Adipocyte (in vitro differentiated cells): ENCODE measurements at regions not wholly inside any gene's neighbourhood (a gene's known extent, or its start where the extent isn't known, plus 50 kb on each side); places are given as distances from the start of the nearest gene placed in this dataset.

Source experiments
- DNase-seq: peaks from one replicate; pipeline ENCODE4 v3.0.0-alpha.2; 2015; ENCODE audit warnings: low read depth
- H3K27me3 ChIP-seq: replicated peaks from 2 replicates; pipeline ENCODE4 v1.7.0; 2013; ENCODE audit warnings: mild to moderate bottlenecking, low read length, moderate library complexity; ENCODE audit not compliant: control insufficient read depth, insufficient read depth
- H3K36me3 ChIP-seq: 2 replicates; pipeline ENCODE4 v1.7.0; 2013; ENCODE audit warnings: low read length, mild to moderate bottlenecking, moderate library complexity; ENCODE audit not compliant: control insufficient read depth, insufficient read depth, severe bottlenecking
- H3K4me1 ChIP-seq: 2 replicates; pipeline ENCODE4 v1.7.0; 2013; ENCODE audit warnings: mild to moderate bottlenecking, low read length, moderate library complexity; ENCODE audit not compliant: control insufficient read depth, insufficient read depth
- H3K4me3 ChIP-seq: 2 replicates; pipeline ENCODE4 v1.7.0; 2013; ENCODE audit warnings: mild to moderate bottlenecking, low read length, moderate library complexity
- H3K9ac ChIP-seq: 2 replicates; pipeline ENCODE4 v1.7.0; 2013; ENCODE audit warnings: mild to moderate bottlenecking, low read length, moderate library complexity
- H3K9me3 ChIP-seq: 2 replicates; pipeline ENCODE4 v1.7.0; 2013; ENCODE audit warnings: mild to moderate bottlenecking, low read length, moderate library complexity; ENCODE audit not compliant: control insufficient read depth

GRCh38 chr1:73770109-73770905 is 427.7 kb downstream of the LRRIQ3 start:
- Histone ChIP-seq H3K36me3 (no peaks in the 10 kb centered on the region), H3K4me3 (no peak overlapping the region), H3K9ac (no peak overlapping the region), H3K9me3 (no peaks in the 10 kb centered on the region), H3K27me3 (no peaks in the 10 kb centered on the region), H3K4me1 (no peaks in the 10 kb centered on the region)
- DNase-seq, result no peak

GRCh38 chr1:73766786-73767348 is 431.1 kb downstream of the LRRIQ3 start:
- Histone ChIP-seq H3K9me3 (no peaks in the 10 kb centered on the region), H3K4me3 (no peak overlapping the region), H3K27me3 (no peaks in the 10 kb centered on the region), H3K9ac (no peak overlapping the region), H3K36me3 (no peaks in the 10 kb centered on the region), H3K4me1 (no peaks in the 10 kb centered on the region)
- DNase-seq, result no peak

- H3K4me3 ChIP-seq, result no peak overlapping the region
- H3K9ac ChIP-seq, result no peak overlapping the region
- no peaks in the 10 kb centered on the region for H3K27me3 ChIP-seq
- H3K36me3 ChIP-seq, result no peaks in the 10 kb centered on the region
- no peak for DNase-seq
- H3K4me1 ChIP-seq, result no peaks in the 10 kb centered on the region
- no peaks in the 10 kb centered on the region for H3K9me3 ChIP-seq
Observed at GRCh38 chr1:73765551-73766233, 432.3 kb downstream of the LRRIQ3 start.

- Histone ChIP-seq H3K27me3 (no peaks in the 10 kb centered on the region), H3K9ac (no peak overlapping the region), H3K36me3 (no peaks in the 10 kb centered on the region), H3K4me3 (no peak overlapping the region), H3K4me1 (no peaks in the 10 kb centered on the region), H3K9me3 (no peaks in the 10 kb centered on the region)
- DNase-seq, result no peak
Observed at GRCh38 chr1:73761559-73761958, 436.4 kb downstream of the LRRIQ3 start.

GRCh38 chr1:73759011-73759410 is 439.0 kb downstream of the LRRIQ3 start:
- H3K4me1 ChIP-seq, result no peaks in the 10 kb centered on the region

GRCh38 chr1:73756817-73757216 is 441.2 kb downstream of the LRRIQ3 start:
- H3K4me3 ChIP-seq, result no peak overlapping the region
- no peak for DNase-seq
- no peaks in the 10 kb centered on the region for H3K9me3 ChIP-seq
- H3K9ac ChIP-seq, result no peak overlapping the region
- no peaks in the 10 kb centered on the region for H3K4me1 ChIP-seq
- H3K36me3 ChIP-seq, result no peaks in the 10 kb centered on the region
- H3K27me3 ChIP-seq, result no peaks in the 10 kb centered on the region

More at GRCh38 chr1:73759011-73759410, 439.0 kb downstream of the LRRIQ3 start:
- H3K9me3 ChIP-seq, result no peaks in the 10 kb centered on the region
- no peak for DNase-seq
- no peaks in the 10 kb centered on the region for H3K27me3 ChIP-seq
- H3K9ac ChIP-seq, result no peak overlapping the region
- H3K4me3 ChIP-seq, result no peak overlapping the region
- no peaks in the 10 kb centered on the region for H3K36me3 ChIP-seq

GRCh38 chr1:73755649-73756048 is 442.3 kb downstream of the LRRIQ3 start:
- no peak overlapping the region for H3K4me3 ChIP-seq
- no peaks in the 10 kb centered on the region for H3K36me3 ChIP-seq
- H3K27me3 ChIP-seq, result no peaks in the 10 kb centered on the region
- no peaks in the 10 kb centered on the region for H3K9me3 ChIP-seq
- no peaks in the 10 kb centered on the region for H3K4me1 ChIP-seq
- no peak overlapping the region for H3K9ac ChIP-seq
- DNase-seq, result no peak

GRCh38 chr1:73749996-73750395 is 448.0 kb downstream of the LRRIQ3 start:
- H3K9me3 ChIP-seq, result peaks cover 17% of the 10 kb centered on the region
- no peaks in the 10 kb centered on the region for H3K27me3 ChIP-seq
- no peak overlapping the region for H3K4me3 ChIP-seq
- H3K36me3 ChIP-seq, result no peaks in the 10 kb centered on the region
- no peaks in the 10 kb centered on the region for H3K4me1 ChIP-seq
- no peak overlapping the region for H3K9ac ChIP-seq
- DNase-seq, result no peak

- no peaks in the 10 kb centered on the region for H3K36me3 ChIP-seq
- no peaks in the 10 kb centered on the region for H3K4me1 ChIP-seq
- no peak for DNase-seq
- H3K9ac ChIP-seq, result no peak overlapping the region
- peaks cover 32% of the 10 kb centered on the region for H3K9me3 ChIP-seq
- no peak overlapping the region for H3K4me3 ChIP-seq
- no peaks in the 10 kb centered on the region for H3K27me3 ChIP-seq
Observed at GRCh38 chr1:73744985-73745384, 453.0 kb downstream of the LRRIQ3 start.

GRCh38 chr1:73736125-73736524 is 461.9 kb downstream of the LRRIQ3 start:
- DNase-seq, result no peak

GRCh38 chr1:73727036-73727435 is 470.9 kb downstream of the LRRIQ3 start:
- H3K4me1 ChIP-seq, result no peaks in the 10 kb centered on the region
- H3K9me3 ChIP-seq, result no peaks in the 10 kb centered on the region
- H3K9ac ChIP-seq, result no peak overlapping the region
- H3K36me3 ChIP-seq, result no peaks in the 10 kb centered on the region
- H3K4me3 ChIP-seq, result no peak overlapping the region
- no peak for DNase-seq
- H3K27me3 ChIP-seq, result no peaks in the 10 kb centered on the region

More at GRCh38 chr1:73736125-73736524, 461.9 kb downstream of the LRRIQ3 start:
- Histone ChIP-seq H3K4me1 (no peaks in the 10 kb centered on the region), H3K36me3 (no peaks in the 10 kb centered on the region), H3K27me3 (no peaks in the 10 kb centered on the region), H3K9me3 (no peaks in the 10 kb centered on the region), H3K9ac (no peak overlapping the region), H3K4me3 (no peak overlapping the region)
